PFSK-1 (cell line): ENCODE measurements at regions not wholly inside any gene's neighbourhood (a gene's known extent, or its start where the extent isn't known, plus 50 kb on each side); places are given as distances from the start of the nearest gene placed in this dataset.

Experiments used
- FOXP2 ChIP-seq: optimal IDR thresholded peaks from 2 replicates; pipeline ENCODE3; 2011; ENCODE audit warnings: borderline replicate concordance, control low read depth, inconsistent platforms; ENCODE audit not compliant: insufficient read depth; ENCODE audit errors: extremely low read length, extremely low read depth
- POLR2AphosphoS5 ChIP-seq: IDR thresholded peaks from 2 replicates; pipeline ENCODE4 v1.6.1; 2012; ENCODE audit warnings: low read depth, mild to moderate bottlenecking, control low read depth, low read length, moderate library complexity
- SIN3A ChIP-seq: IDR thresholded peaks from 2 replicates; pipeline ENCODE4 v1.6.1; 2012; ENCODE audit warnings: mild to moderate bottlenecking, low read length, moderate library complexity, borderline replicate concordance; ENCODE audit not compliant: insufficient read depth
- TAF1 ChIP-seq: IDR thresholded peaks from 2 replicates; pipeline ENCODE4 v1.6.1; 2012; ENCODE audit warnings: low read length, control low read depth, borderline replicate concordance; ENCODE audit not compliant: insufficient read depth
- TF ChIP-seq, protein P1 (sequence below), 2 experiments: IDR thresholded peaks; 2 replicates each; pipeline versions ENCODE4 v1.6.1 to v1.8.0; 2011 to 2012; ENCODE audit warnings: low read depth in 2 of 2, low read length in 2 of 2, control low read depth in 1 of 2, inconsistent platforms in 1 of 2, mild to moderate bottlenecking in 1 of 2, moderate library complexity in 1 of 2; ENCODE audit not compliant: insufficient read depth in 1 of 2

DNA sequence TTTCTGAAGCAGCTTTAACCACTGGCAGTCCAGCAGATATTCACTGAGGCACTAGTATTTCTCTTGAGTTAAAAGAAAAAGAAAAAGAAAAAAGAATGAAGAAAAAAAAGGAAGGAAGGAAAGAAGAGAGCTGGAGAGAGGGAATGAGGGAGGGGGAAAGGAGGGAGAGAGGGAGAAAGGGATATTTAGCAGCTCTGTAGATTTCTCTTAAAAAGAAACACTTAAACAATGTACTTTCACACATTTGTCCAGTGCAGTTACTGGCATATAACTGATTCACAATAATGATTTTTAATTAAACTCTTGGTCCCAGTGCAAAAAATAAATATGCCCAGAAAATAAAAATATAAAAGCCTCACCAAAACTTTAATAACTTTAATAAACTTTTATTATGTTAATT lies 386.4 kb downstream of the KCNJ2 start:
- TF ChIP-seq, protein P1, sequence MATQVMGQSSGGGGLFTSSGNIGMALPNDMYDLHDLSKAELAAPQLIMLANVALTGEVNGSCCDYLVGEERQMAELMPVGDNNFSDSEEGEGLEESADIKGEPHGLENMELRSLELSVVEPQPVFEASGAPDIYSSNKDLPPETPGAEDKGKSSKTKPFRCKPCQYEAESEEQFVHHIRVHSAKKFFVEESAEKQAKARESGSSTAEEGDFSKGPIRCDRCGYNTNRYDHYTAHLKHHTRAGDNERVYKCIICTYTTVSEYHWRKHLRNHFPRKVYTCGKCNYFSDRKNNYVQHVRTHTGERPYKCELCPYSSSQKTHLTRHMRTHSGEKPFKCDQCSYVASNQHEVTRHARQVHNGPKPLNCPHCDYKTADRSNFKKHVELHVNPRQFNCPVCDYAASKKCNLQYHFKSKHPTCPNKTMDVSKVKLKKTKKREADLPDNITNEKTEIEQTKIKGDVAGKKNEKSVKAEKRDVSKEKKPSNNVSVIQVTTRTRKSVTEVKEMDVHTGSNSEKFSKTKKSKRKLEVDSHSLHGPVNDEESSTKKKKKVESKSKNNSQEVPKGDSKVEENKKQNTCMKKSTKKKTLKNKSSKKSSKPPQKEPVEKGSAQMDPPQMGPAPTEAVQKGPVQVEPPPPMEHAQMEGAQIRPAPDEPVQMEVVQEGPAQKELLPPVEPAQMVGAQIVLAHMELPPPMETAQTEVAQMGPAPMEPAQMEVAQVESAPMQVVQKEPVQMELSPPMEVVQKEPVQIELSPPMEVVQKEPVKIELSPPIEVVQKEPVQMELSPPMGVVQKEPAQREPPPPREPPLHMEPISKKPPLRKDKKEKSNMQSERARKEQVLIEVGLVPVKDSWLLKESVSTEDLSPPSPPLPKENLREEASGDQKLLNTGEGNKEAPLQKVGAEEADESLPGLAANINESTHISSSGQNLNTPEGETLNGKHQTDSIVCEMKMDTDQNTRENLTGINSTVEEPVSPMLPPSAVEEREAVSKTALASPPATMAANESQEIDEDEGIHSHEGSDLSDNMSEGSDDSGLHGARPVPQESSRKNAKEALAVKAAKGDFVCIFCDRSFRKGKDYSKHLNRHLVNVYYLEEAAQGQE (IDR thresholded peaks at IDR 0.05; ENCODE audit: insufficient read depth in 1 of 2, low read depth in 2 of 2, low read length in 2 of 2), result no peak
- no peak for TF ChIP-seq FOXP2
- no peak for TF ChIP-seq SIN3A
- TF ChIP-seq TAF1, result no peak
- TF ChIP-seq POLR2AphosphoS5, result no peak

DNA sequence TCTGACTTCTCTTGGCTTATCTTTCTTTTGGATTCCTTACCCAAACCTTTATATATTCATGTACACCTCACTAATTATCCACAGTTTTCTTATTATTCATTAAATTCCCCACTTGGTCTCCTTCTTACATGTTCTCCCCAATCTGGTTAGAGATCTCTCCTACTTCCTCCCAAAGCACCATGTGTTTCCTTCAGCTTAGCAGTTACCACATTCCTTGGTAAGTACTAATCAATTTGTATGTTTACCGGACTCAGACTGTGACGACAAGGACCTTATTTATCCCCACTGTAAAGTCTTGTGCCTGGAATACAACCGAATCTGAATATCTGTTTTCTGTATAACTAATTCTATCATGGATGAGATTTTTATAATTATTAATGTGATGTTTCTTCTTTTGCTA lies 389.5 kb downstream of the KCNJ2 start:
- TF ChIP-seq FOXP2 (no peak), TAF1 (no peak), POLR2AphosphoS5 (no peak)

- TF ChIP-seq TAF1 (no peak), FOXP2 (no peak), SIN3A (no peak), POLR2AphosphoS5 (no peak)
- TF ChIP-seq, protein P1 (IDR thresholded peaks at IDR 0.05; ENCODE audit: insufficient read depth in 1 of 2, low read depth in 2 of 2, low read length in 2 of 2), result no peak
These were observed 391.1 kb downstream of the KCNJ2 start for GRCh38 chr17:70560471-70560870.

- TF ChIP-seq POLR2AphosphoS5, result no peak
- no peak for TF ChIP-seq FOXP2
- TF ChIP-seq, protein P1 (IDR thresholded peaks at IDR 0.05; ENCODE audit: insufficient read depth in 1 of 2, low read depth in 2 of 2, low read length in 2 of 2), result no peak
- no peak for TF ChIP-seq SIN3A
- TF ChIP-seq TAF1, result no peak
These were observed 392.8 kb downstream of the KCNJ2 start for GRCh38 chr17:70562137-70562536.

- TF ChIP-seq SIN3A, result no peak
- no peak for TF ChIP-seq TAF1
- TF ChIP-seq, protein P1 (IDR thresholded peaks at IDR 0.05; ENCODE audit: insufficient read depth in 1 of 2, low read depth in 2 of 2, low read length in 2 of 2), result no peak
These were observed 394.0 kb downstream of the KCNJ2 start for GRCh38 chr17:70563281-70563820.
